H1 (cell line): ENCODE measurements at regions not wholly inside any gene's neighbourhood (a gene's known extent, or its start where the extent isn't known, plus 50 kb on each side); places are given as distances from the start of the nearest gene placed in this dataset.

Experiments
- CTCF ChIA-PET: fragments of 300-600 bp; sonication (Branson Sonifier 250); formaldehyde crosslinking; loops from one replicate; lab custom pipeline; 2021; ENCODE audit not compliant: partially characterized antibody; lab: Charles Lee
- POLR2A ChIA-PET: fragments of 300-600 bp; sonication (Branson Sonifier 250); formaldehyde crosslinking; loops from one replicate; lab custom pipeline; 2021; ENCODE audit warnings: inconsistent platforms; ENCODE audit not compliant: partially characterized antibody; lab: Charles Lee
- DNase-seq, 2 experiments: peaks; one replicate each; pipeline versions ENCODE4 v3.0.0 to v3.0.0-alpha.2; 2010 to 2022; ENCODE audit warnings: low spot score in 2 of 2, low read depth in 1 of 2, mixed read lengths in 1 of 2
- FAIRE-seq: peaks from 2 replicates; lab custom pipeline; 2011; peaks lifted over from hg19 to GRCh38; lab: Jason Lieb, UNC
- H2AFZ ChIP-seq: 2 replicates; pipeline ENCODE4 v1.8.1; 2012; ENCODE audit warnings: low read length, inconsistent platforms
- H2AK5ac ChIP-seq: 2 replicates; pipeline ENCODE4 v1.6.1; 2013; ENCODE audit warnings: low read depth, low read length
- H2BK120ac ChIP-seq: replicated peaks from 2 replicates; pipeline ENCODE3; 2013; ENCODE audit warnings: low read depth, low read length, inconsistent platforms
- H2BK12ac ChIP-seq: 2 replicates; pipeline ENCODE4 v1.6.1; 2013; ENCODE audit warnings: low read depth, low read length
- H2BK15ac ChIP-seq: 2 replicates; pipeline ENCODE4 v1.6.1; 2013; ENCODE audit warnings: low read length
- H2BK20ac ChIP-seq: 2 replicates; pipeline ENCODE4 v1.6.1; 2013; ENCODE audit warnings: low read length
- H2BK5ac ChIP-seq: 2 replicates; pipeline ENCODE4 v1.6.1; 2013; ENCODE audit warnings: low read depth, low read length
- H3K14ac ChIP-seq: 2 replicates; pipeline ENCODE4 v1.6.1; 2013; ENCODE audit warnings: inconsistent platforms; ENCODE audit not compliant: insufficient read length
- H3K18ac ChIP-seq: 2 replicates; pipeline ENCODE4 v1.6.1; 2013; ENCODE audit warnings: low read length; ENCODE audit errors: extremely low read depth
- H3K23ac ChIP-seq: 2 replicates; pipeline ENCODE4 v1.6.1; 2013; ENCODE audit warnings: inconsistent platforms; ENCODE audit not compliant: insufficient read length
- H3K23me2 ChIP-seq: 2 replicates; pipeline ENCODE4 v1.6.1; 2013; ENCODE audit warnings: low read depth, low read length
- H3K27ac ChIP-seq: 2 replicates; pipeline ENCODE4 v1.6.1; 2011; ENCODE audit warnings: low read depth, low read length, inconsistent platforms
- H3K27me3 ChIP-seq, 4 experiments: replicated peaks in 1 of 4; 1 replicate in 1 of 4; 2 replicates in 3 of 4; pipeline versions ENCODE4 v1.6.1 to v1.8.1; 2011 to 2013; ENCODE audit warnings: low read length in 3 of 4, mild to moderate bottlenecking in 3 of 4, inconsistent platforms in 2 of 4, mixed read lengths in 2 of 4, moderate library complexity in 1 of 4; ENCODE audit not compliant: control insufficient read depth in 3 of 4, insufficient read depth in 3 of 4; ENCODE audit errors: extremely low read depth in 1 of 4
- H3K36me3 ChIP-seq, 4 experiments: 2 replicates each; pipeline versions ENCODE4 v1.6.1 to v1.8.1; 2011 to 2013; ENCODE audit warnings: mild to moderate bottlenecking in 4 of 4, low read length in 3 of 4, moderate library complexity in 2 of 4, control low read depth in 1 of 4, inconsistent platforms in 1 of 4; ENCODE audit not compliant: insufficient read depth in 4 of 4, control insufficient read depth in 2 of 4
- H3K4ac ChIP-seq: replicated peaks from 2 replicates; pipeline ENCODE3; 2013; ENCODE audit warnings: low read length, low read depth, mixed read lengths, inconsistent platforms; ENCODE audit not compliant: insufficient read length
- H3K4me1 ChIP-seq, 4 experiments: replicated peaks in 1 of 4; 1 replicate in 1 of 4; 2 replicates in 3 of 4; pipeline versions ENCODE4 v1.6.1 to v1.8.1; 2011 to 2013; ENCODE audit warnings: low read length in 3 of 4, inconsistent platforms in 2 of 4, mixed read lengths in 1 of 4; ENCODE audit not compliant: insufficient read depth in 4 of 4, control insufficient read depth in 3 of 4
- H3K4me2 ChIP-seq, 2 experiments: 2 replicates each; pipeline versions ENCODE4 v1.6.1 to v1.8.1; 2011 to 2013; ENCODE audit warnings: low read depth in 2 of 2, low read length in 2 of 2, control low read depth in 1 of 2, inconsistent platforms in 1 of 2, mild to moderate bottlenecking in 1 of 2; ENCODE audit not compliant: insufficient read depth in 1 of 2
- H3K4me3 ChIP-seq, 4 experiments: fragments of 200-600, 300-600 bp in 1 of 4; sonication (generic), shearing (Covaris generic), sonication (Bioruptor Twin) in 1 of 4; 2 replicates each; pipeline versions ENCODE4 v1.5.1 to v1.8.1; 2011 to 2016; ENCODE audit warnings: low read length in 4 of 4, low read depth in 3 of 4, control low read depth in 2 of 4, inconsistent platforms in 2 of 4, mild to moderate bottlenecking in 2 of 4, mixed read lengths in 1 of 4, moderate library complexity in 1 of 4; ENCODE audit not compliant: insufficient read depth in 2 of 4; ENCODE audit errors: extremely low read depth in 1 of 4
- H3K56ac ChIP-seq: replicated peaks from 2 replicates; pipeline ENCODE3; 2013; ENCODE audit warnings: low read depth, mild to moderate bottlenecking, mixed read lengths, low read length, inconsistent platforms; ENCODE audit not compliant: insufficient read length
- H3K79me1 ChIP-seq: 2 replicates; pipeline ENCODE4 v1.6.1; 2013; ENCODE audit warnings: low read depth, low read length, control low read depth
- H3K79me2 ChIP-seq, 2 experiments: 2 replicates each; pipeline versions ENCODE4 v1.6.1 to v1.8.1; 2012 to 2013; ENCODE audit warnings: low read length in 2 of 2, mild to moderate bottlenecking in 2 of 2, inconsistent platforms in 1 of 2; ENCODE audit not compliant: insufficient read depth in 2 of 2, control insufficient read depth in 1 of 2
- H3K9ac ChIP-seq, 4 experiments: replicated peaks in 1 of 4; 1 replicate in 1 of 4; 2 replicates in 3 of 4; pipeline versions ENCODE4 v1.6.1 to v1.8.1; 2011 to 2013; ENCODE audit warnings: low read depth in 3 of 4, low read length in 3 of 4, control low read depth in 2 of 4, mild to moderate bottlenecking in 2 of 4, moderate library complexity in 2 of 4, inconsistent platforms in 1 of 4; ENCODE audit errors: extremely low read depth in 1 of 4
- H3K9me3 ChIP-seq, 2 experiments: 2 replicates each; pipeline versions ENCODE4 v1.6.1 to v1.8.1; 2012 to 2013; ENCODE audit warnings: mild to moderate bottlenecking in 2 of 2, moderate library complexity in 2 of 2, control low read depth in 1 of 2, inconsistent platforms in 1 of 2, low read depth in 1 of 2, low read length in 1 of 2, mixed read lengths in 1 of 2; ENCODE audit not compliant: insufficient read depth in 2 of 2
- H4K20me1 ChIP-seq, 2 experiments: replicated peaks in 1 of 2; 2 replicates each; pipeline versions ENCODE3 to v1.8.1; 2011 to 2013; ENCODE audit warnings: inconsistent platforms in 2 of 2, low read length in 2 of 2, mild to moderate bottlenecking in 1 of 2; ENCODE audit not compliant: insufficient read depth in 2 of 2, control insufficient read depth in 1 of 2
- H4K5ac ChIP-seq: 2 replicates; pipeline ENCODE4 v1.6.1; 2013; ENCODE audit warnings: low read length, low read depth, mixed read lengths, inconsistent platforms; ENCODE audit not compliant: insufficient read length
- H4K8ac ChIP-seq: 2 replicates; pipeline ENCODE4 v1.8.0; 2013; ENCODE audit warnings: mild to moderate bottlenecking, moderate library complexity, low read length, inconsistent platforms; ENCODE audit not compliant: insufficient read depth; ENCODE audit errors: extremely low read depth
- H4K91ac ChIP-seq: replicated peaks from 2 replicates; pipeline ENCODE3; 2013; ENCODE audit warnings: low read length, mixed read lengths, inconsistent platforms; ENCODE audit not compliant: insufficient read length
- CHD1 ChIP-seq: IDR thresholded peaks from 2 replicates; pipeline ENCODE4 v1.6.1; 2012; ENCODE audit warnings: low read depth, low read length, improper control_type of control experiment
- E2F6 ChIP-seq: IDR thresholded peaks from 2 replicates; pipeline ENCODE4 v1.6.1; 2012; ENCODE audit warnings: inconsistent platforms
- HDAC6 ChIP-seq: IDR thresholded peaks from one replicate; pipeline ENCODE4 v1.7.1; 2012; ENCODE audit warnings: low read depth, mild to moderate bottlenecking, inconsistent platforms, low read length, moderate library complexity
- KDM1A ChIP-seq: fragments of 200-600, 300-600 bp; sonication (generic); IDR thresholded peaks from 2 replicates; pipeline ENCODE4 v1.7.1; 2016; ENCODE audit warnings: mild to moderate bottlenecking, low read length, borderline replicate concordance
- SAP30 ChIP-seq: fragments of 300-600 bp; sonication (generic); IDR thresholded peaks from 2 replicates; pipeline ENCODE4 v1.7.1; 2012; ENCODE audit warnings: low read length, moderate library complexity, mild to moderate bottlenecking, inconsistent platforms; ENCODE audit not compliant: insufficient read depth, insufficient replicate concordance
- TEAD4 ChIP-seq: IDR thresholded peaks from 2 replicates; pipeline ENCODE4 v1.6.1; 2012; ENCODE audit warnings: low read depth, low read length, inconsistent platforms, mixed read lengths
- WGBS, 2 experiments: shearing (Covaris generic) in 1 of 2; methylation state at CpG; one replicate each; pipeline versions ENCODE4 v1.1.6 to v1.1.7; 2013 to 2015; ENCODE audit warnings: low lambda C conversion rate in 2 of 2, mixed read lengths in 2 of 2, inconsistent platforms in 1 of 2, low coverage in 1 of 2, missing lambda C conversion rate in 1 of 2; ENCODE audit not compliant: insufficient replicate concordance in 2 of 2, insufficient coverage in 1 of 2, insufficient read length in 1 of 2; ENCODE audit errors: extremely low coverage in 1 of 2, missing lambda C conversion rate in 1 of 2; 5-methylcytosine and 5-hydroxymethylcytosine counted together

GRCh38 chr13:78497702-78498355 is 105.5 kb downstream of the POU4F1 start:
- DNase-seq, result no peak
- H2BK12ac ChIP-seq, result no peak overlapping the region
- H2BK20ac ChIP-seq, result no peak overlapping the region
- no peaks in the 10 kb centered on the region for H3K23me2 ChIP-seq
- H3K4me2 ChIP-seq, result no peak overlapping the region
- no peak overlapping the region for H3K14ac ChIP-seq
- no peaks in the 10 kb centered on the region for H3K4me1 ChIP-seq
- POLR2A ChIA-PET, result no interaction called here
- H3K27me3 ChIP-seq, result no peaks in the 10 kb centered on the region
- no peak overlapping the region for H2BK120ac ChIP-seq
- no peak for FAIRE-seq
- no peak overlapping the region for H3K18ac ChIP-seq
- no peaks in the 10 kb centered on the region for H3K79me1 ChIP-seq
- no peak overlapping the region for H2AFZ ChIP-seq
- no peak overlapping the region for H3K9ac ChIP-seq
- no peaks in the 10 kb centered on the region for H4K20me1 ChIP-seq
- TF ChIP-seq KDM1A (no peak), CHD1 (no peak), SAP30 (no peak), HDAC6 (no peak), TEAD4 (no peak), E2F6 (no peak)
- H3K4ac ChIP-seq, result no peak overlapping the region
- 94% methylated on average over 8 of the region's 8 CpGs; no CpG with 5 or more reads in 1 of the 2 experiments for WGBS, 2 experiments
- H3K36me3 ChIP-seq, result no peaks in the 10 kb centered on the region
- CTCF ChIA-PET, result interaction anchor here (1.1 to 1.5 kb wide), 4 partner anchors 11 to 257 kb away, joined by 3 to 7 read pairs (median 4); no protein-coding TSS in a partner anchor
- H2BK5ac ChIP-seq, result no peak overlapping the region
- no peak overlapping the region for H3K56ac ChIP-seq
- no peak overlapping the region for H4K8ac ChIP-seq
- no peak overlapping the region for H4K5ac ChIP-seq
- no peak overlapping the region for H2AK5ac ChIP-seq
- H2BK15ac ChIP-seq, result no peak overlapping the region
- no peak overlapping the region for H3K27ac ChIP-seq
- H3K79me2 ChIP-seq, result no peaks in the 10 kb centered on the region
- H3K9me3 ChIP-seq, result no peaks in the 10 kb centered on the region
- no peak overlapping the region for H3K4me3 ChIP-seq
- no peak overlapping the region for H4K91ac ChIP-seq
- H3K23ac ChIP-seq, result no peak overlapping the region
